NCI-H1105 (cell line): ENCODE measurements at regions not wholly inside any gene's neighbourhood (a gene's known extent, or its start where the extent isn't known, plus 50 kb on each side); places are given as distances from the start of the nearest gene placed in this dataset.
"Not testable (repeated sequence)": the region's sequence is repeated elsewhere in the genome, so short reads cannot be mapped to it uniquely, and the experiment has no call there.

Source experiments
- DNase-seq: peaks from one replicate; lab custom pipeline; 2025; lab: John Stamatoyannopoulos, UW

DNA sequence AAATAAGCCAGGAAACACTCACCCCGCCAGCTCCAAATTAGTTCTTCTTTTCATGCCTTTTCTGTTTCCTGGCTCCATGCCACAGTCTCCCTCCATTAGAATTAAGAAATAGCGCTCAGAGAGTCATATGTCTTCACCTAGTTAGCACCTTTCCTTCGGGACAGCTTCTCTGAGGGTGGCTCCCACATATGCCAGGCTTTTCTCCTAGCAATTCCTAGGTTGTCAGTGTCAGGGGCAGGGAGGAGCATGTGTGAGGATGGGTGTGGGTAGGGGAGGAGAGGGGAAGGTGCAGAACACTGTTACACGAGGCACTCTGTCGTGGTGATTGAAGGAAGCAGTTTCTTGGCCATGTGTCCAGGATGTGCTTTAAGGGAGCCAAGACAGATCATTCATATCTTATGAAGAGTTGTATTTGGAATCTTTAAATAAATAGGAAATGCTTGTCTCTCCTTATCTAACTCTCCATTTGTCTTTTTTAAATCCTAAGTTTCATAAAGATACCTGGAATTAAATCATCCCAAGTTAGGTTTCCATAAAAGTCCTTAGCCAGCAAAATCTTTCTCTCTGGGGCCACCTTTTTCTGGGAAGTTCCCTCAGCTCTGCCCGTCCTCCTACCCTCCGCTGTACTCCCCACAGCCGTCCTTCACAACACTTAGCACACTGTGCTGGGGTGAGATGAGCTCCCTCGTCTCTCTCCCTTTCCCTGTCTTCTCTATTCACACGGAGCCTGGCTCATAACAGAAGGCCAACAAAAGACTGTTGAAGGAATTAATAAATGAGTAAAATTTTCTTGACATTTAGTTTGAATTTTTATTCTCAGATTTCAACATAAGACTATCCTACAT lies 361.0 kb downstream of the CD83 start:
- DNase-seq, result no peak

DNA sequence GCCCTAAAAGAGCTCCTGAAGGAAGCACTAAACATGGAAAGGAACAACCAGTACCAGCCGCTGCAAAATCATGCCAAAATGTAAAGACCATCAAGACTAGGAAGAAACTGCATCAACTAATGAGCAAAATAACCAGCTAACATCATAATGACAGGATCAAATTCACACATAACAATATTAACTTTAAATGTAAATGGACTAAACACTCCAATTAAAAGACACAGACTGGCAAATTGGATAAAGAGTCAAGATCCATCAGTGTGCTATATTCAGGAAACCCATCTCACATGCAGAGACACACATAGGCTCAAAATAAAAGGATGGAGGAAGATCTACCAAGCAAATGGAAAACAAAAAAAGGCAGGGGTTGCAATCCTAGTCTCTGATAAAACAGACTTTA lies 364.4 kb downstream of the CD83 start:
- not testable (repeated sequence) for DNase-seq

DNA sequence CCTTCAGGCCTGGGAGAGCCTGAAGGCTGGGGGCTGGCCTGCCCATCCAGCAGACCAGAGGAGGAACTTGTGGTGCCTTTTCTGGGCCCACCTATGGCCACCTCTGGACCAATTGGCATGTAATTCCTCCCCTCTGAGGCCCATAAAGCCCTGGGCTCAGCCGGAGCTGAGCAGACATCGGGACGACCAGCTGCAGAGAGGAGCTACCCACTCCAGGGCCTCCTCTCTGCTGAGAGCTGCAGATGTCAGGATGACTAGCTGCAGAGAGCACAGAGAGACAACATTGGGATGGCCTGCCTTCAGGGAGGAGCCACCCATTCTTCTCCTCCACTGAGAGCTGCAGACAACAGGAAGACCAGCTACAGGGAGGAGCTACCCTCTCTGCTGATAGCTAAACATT lies 370.1 kb downstream of the CD83 start:
- DNase-seq, result no peak

DNA sequence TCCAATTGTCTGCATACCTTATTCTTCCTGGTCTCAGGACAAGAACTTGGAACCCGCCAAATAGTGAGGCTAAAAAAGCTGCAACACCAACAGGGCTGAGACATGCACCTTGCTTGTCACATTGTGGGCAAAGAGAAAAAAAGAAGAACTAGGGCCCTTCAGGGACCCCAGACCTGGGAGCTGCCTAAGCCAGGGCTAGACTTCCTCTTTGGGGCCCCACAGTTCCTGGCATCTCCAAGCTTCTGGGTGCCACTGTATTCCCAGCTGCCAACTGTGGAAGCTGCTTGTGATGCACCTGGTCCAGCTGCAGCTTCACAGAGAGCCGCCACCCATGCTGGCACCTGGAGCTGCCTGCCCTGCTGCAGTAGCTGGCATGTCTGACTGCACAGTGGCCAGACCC lies 370.6 kb downstream of the CD83 start:
- no peak for DNase-seq

DNA sequence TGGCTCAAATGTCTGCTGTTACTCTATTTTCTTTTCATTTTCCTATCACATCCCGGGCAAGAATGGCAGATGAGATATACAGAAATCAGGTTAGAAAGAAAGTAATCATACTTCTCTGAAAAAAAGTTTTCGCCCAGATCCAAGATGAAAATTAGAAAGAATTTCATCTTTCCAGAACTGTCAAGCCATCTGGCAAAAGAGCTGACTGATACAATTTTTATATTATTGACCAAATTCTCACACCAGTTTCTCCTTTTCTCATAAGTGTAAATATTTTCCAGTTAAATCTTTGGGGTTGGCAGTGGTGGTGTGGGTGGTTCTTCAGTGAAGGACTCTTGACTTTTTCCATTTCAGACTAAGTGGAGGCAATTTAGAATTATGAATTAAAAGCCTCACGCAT lies 371.9 kb downstream of the CD83 start:
- DNase-seq, result no peak

DNA sequence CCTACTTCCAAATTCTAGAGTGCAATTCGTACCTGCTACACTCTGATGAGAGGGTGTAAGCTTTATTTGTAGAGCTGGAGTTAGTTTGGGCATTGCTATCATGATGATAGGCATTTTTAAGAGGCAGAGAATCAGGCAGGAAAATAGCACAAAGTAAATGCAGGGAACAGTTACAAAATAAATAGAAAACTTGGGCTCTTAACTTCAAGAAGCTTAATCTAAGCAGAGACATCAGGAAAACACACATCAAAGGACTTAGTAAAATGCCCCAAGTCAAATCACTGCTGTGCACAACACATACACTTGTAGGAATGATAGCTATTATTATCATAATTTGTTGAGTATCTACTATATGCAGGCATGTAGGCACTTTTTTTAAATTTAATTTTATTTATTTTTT lies 381.2 kb downstream of the CD83 start:
- DNase-seq, result no peak

DNA sequence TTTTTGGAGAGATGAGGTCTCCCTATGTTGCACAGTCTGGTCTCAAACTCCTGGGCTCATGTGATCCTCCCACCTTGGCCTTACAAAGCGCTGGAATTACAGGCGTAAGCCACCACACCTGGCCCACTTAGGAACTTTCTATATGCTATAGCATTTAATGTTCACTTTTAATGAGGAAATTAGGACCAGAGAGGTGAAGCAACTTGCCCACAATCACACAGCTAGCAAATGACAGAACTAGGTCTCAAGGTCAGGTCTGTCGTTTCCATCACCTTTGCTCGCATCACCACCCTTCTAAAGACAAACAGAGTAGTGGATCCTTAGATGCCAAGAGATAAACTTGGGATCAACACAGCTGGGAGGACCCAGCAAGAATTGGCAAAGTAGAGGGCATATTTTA lies 381.7 kb downstream of the CD83 start:
- no peak for DNase-seq

DNA sequence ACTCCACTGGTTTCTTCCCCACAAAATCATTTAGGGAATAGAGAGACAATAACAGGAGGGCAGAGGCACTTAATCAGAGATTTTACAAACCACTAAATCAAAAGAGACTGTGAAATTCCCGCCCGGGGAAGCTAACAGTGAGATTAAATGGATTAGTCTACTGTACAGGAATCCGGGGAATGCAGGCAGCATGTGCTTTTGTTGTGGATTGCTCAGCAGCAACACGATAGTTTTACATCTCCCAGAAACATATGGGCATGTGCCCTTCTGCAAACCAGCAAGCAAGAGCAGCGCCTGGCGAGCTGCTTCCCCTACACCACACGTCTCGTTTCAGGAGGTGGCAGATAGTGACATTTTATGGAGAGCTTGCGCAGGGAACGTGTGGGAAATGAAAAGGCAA lies 382.3 kb downstream of the CD83 start:
- no peak for DNase-seq

DNA sequence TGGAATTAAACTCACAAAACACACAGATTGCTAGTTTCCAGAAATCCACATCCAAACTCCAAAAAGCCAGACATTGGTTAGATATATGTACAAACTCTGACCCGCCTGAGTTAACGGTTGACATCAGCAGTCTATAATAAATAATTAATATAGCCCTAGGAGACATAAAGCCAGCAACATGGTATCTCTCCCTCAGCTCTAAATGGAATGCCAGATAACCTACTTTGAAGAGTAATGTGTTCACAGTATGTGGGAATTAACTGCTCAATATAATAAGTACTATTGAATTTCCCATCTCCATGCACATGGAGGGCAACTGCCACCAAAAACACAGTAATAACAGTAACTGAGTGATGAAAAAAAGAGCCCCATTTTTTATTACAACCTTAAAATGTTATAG lies 383.2 kb downstream of the CD83 start:
- no peak for DNase-seq

DNA sequence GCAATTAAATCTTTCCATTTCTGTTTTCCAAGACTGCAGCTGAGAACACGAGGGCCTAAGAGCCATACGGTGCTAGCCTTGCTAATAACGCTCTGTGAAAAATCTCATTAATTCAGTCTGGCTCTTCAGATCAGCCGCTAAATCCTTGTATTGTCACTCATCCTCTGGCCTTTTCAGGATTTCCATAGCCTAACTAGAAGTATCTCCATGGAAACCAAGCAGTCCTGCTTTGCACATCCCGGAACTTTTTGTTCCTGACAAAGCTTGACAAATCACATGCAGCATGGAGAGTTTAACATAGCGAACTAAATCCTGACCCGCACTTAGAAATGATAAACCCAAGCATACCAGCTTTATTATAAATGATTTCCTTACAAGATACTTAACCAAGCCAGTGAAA lies 383.7 kb downstream of the CD83 start:
- DNase-seq, result no peak

DNA sequence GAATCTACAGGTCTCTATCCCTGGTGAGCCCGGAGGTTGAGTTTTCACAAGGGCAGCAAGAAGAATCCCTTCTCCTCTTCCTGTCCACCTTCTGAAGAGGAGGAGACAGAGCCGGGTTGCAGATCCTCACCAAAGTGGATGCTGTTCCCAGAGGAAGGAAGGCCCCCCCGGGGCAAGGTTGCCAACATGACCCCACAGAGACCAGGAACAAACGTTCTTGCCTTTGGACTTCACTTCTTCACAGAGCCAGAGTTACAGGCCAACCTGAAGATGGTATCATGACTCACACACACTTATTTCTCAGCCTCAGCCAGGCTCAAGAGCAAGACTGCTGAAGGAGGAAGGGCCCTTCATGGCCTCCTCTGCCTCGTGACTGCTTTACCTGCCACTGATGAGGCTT lies 384.3 kb downstream of the CD83 start:
- no peak for DNase-seq

DNA sequence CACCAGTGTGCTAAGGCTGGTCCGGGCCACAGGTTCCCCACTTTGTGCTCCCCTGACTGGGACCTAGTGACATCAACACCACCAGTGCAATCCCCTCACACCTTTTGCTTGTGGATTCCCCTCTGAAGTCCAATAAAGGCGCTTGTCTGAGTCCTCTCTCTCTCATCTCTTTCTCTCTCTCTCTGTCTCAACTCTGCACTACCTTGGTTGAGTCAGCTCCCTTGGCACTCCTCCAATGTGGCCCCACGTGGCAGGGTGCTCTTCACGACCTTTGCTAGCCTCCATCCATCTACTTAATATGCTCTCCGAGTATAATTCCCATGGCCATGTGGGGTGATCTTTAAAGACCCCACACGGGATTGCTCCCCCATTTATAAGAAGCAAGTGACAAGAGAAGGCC lies 385.0 kb downstream of the CD83 start:
- DNase-seq, result no peak

DNA sequence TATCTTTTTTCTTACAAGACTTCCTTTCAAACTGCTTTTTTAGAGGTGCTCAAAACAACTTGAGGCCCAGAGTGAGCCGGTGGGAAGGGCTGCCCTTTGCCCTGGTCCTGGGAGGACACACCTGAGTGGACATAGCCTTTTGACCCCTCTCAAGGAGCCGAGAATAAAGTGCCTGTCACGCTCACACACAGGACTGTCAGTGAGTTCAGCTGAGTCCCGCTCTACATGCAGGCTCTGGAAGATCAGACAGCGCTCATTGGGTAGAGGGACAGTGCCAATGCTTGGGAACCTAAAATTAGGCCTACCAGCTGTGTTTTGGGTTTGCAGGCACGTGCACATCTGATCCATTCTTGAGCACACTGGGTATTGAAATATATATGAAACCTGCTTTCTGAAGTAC lies 387.8 kb downstream of the CD83 start:
- no peak for DNase-seq

DNA sequence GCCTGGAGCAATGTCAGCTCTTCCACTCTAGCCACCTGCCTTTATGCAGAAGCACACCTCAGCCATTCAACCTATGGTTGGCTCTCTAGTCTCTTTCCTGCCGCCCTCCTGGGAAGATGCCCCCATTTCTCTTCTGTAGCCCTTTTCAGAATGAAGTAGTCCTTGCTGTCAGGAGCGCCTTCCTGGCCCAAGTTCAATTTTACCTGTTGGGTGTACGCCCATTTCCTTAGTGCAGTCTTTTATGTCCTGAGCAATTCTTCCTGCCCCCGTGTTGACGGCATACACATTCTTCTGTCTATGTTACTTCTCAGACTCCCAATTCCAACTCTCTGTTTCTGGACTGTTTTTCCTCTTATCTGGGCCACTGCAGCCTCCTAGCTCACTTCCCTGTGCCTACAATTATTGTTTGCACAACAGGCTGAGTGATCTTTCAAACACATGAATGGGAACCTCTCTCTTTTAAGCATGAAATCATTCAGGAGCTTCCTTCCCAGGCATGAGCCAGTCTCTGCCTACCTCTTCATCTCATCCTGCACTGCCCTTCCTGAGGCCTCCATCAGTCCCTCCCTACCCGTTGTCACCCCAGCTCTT lies 389.2 kb downstream of the CD83 start:
- DNase-seq, result no peak

DNA sequence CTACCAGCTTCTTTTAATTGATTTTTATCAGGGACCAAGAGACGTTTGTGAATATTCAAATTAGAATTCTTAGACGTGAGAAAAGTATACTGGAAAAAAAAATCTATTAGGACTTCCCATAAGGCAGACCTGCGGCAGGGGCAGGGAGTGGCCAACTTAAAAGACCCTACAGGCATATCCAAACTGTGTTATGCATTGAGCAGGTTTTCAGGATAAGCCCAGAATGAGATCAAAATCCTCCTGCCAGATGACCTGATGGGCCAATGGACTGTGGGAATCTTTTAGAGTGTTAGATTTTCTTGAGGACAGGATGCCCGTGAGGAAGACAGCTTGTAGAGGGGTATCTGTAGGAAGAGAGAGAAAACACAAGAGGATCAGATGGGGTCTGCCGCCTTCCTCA lies 391.5 kb downstream of the CD83 start:
- no peak for DNase-seq

DNA sequence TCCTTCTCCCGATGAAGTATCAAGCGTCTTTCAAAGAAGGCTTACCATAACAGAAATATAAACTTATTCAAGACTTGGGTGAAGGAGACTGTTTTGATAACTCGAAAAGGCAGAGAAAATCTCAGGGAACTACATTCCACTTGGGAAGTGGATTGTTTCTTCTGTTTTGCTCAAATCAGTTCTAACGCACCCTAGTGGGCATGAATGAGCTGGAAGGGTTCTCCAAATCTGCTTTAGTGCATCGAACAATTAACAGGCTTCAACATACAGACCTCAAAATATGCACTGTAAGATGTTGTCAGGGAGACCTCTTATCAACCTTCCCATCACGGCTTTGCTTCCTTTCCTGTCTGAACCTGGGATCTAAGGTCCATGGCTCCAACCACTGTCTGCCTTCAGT lies 392.5 kb downstream of the CD83 start:
- no peak for DNase-seq

DNA sequence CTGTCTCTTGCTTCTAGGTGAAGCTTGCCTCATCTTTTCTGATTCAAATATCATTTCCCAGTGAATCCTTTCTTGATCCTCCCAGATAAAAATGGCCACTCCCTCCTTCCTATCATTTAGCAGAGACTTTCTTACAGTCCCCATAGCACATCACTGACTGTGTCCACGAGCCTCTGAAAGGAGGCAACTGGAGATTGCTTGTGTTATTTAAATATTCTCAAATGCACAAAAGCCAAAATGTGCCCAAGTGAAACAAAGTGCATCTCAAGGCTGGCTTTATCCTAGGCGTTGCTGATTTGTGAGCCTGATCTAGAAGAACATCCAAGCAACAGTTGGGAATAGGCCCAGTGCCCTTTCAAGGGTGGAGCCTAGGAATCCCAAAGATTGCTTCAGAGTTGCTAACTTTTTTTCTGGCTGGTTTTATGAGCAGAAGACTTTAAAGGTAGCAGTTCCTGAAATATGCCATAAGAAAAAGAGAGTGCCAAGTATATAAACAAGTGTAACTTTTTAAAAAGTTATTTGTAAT lies 393.6 kb downstream of the CD83 start:
- DNase-seq, result no peak

DNA sequence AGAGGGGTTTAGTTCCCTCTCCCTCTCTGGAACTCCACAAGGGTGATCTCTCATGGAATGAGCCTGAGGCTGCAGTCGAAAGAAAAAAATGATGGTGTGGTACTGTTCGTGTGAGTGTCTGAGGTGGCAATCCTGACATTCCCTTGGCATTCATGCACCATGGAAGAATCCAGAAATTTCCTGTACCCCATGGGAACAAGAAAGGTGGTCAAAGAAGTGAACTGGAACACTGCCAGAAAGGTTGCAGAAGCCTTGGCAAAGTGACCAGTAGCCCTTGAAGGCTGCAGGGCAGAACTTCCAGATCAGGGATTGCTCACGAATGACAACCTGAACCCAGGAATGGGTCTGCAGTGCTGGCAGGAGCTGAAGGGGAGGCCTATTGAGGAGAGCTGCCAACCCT lies 394.7 kb downstream of the CD83 start:
- no peak for DNase-seq

DNA sequence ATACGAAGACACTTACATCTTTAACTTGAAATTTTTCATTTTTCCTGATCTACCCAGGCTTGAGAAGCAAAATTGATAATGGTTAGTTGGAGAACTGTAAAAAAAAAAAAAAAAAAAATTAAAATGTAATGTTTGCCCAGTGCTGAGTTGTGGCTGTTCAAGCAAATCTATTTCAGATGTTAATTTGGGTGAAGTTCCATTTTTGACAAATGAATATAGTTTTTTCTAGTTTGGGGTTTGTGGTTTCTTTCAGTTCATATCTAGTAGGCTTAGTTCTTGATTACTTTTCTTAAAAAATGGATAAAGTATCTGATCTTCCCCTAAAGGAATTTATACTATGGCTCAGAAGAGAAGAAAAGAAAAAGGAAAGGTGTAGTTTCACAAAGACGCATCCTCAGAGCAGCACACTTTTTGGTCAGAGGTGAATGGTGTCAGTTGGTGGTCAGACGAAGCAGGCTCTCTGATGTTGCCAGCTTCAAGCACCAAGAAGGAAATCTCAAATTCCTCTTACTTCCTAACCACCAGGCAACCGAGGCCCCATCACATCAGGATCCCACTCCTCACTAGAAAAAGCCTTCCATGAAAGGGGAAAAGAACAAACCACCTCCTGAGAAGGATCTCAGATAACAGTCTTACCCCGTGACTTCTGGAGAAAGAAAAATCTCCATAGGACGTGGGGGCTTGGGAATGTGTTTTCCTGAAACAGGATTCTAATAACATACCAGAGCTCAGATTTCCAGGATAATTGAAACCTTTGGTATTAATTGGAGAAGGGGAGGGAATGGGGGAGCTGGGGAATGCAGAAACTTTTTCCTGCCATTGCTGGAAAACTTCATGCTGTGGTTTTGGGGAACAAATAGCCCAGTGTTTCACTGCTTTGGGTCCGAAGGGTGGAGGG lies 396.2 kb downstream of the CD83 start:
- DNase-seq, result no peak

DNA sequence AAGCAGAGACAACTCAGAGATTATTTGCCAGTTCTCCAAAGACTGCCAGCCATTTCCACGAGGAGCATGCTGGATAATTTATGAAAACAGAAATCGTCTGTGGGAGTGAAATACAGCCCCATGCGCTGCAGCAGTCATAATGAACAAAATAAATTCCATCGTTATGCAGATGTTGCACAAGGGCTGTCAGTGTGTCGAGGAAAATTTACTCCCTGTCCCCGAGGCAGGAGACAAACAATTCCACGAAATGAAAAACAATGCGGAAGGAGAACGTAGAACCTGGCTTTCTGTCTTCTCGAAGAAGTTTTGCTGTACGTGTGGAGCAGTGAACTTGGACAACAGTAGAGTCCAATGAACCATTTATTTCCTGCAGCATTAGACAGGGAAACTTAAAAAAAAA lies 399.4 kb downstream of the CD83 start:
- no peak for DNase-seq

DNA sequence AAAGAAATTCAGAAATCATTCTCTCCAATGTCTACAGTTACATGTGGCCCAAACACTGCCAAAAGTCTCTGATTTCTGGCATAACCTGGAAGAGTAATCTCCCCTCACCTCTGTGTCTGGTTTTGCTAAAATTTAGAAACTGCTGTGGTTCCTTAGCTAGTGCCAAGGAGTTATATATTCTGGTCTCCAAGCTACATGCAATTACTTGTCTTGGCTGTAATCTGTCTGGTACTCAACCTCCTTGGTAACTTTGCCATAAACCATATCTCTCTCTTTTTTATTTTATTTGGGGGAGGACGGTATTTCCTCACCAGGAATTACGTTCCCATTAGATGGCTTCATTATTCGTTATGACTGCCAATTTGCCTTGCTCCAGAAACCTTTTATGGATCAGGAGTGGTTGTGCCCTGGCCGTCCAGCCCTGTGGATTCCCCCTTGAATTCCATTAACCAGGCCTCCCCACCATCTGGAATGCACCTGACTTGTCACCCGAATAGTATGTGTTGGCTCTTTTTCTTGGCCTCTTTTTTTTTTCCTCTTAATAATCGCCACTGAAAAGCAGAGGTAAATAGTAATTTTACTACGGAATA lies 400.0 kb downstream of the CD83 start:
- DNase-seq, result no peak

DNA sequence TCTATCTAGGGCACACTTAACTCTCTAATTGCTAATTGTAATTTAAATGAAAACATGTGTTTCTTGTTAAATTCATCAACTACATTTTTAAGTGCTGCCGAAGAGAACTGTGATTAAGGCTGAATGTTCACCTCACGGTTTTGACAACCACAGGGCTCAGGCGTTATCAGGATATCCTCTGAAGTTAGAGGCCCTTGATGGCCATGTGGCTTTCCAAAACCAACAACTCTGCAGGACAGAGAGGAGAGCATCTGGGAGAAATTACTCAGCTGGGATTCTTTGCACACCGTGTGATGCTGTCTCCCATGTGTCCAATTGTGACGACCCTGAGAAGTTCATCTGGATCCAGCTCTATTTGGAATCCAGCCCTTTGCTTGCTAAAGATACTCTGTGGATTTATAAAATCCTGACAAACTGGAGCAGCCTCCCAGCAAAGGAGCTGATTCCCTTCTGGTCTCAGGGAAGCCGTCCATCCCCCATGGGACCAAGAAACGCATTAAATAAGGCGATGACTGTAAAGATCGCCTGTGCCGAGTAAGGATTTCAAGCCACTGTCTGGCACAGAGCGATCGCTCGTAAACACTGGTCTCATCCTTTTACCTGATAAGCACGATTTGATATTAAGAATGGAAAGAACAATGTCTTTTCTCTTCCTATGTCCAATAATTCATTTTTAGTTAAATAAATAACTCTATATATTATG lies 401.1 kb downstream of the CD83 start:
- DNase-seq, result no peak
